NCI-H774 (cell line): ENCODE measurements at regions not wholly inside any gene's neighbourhood (a gene's known extent, or its start where the extent isn't known, plus 50 kb on each side); places are given as distances from the start of the nearest gene placed in this dataset.
A peak's percentile ranks its signal among the peaks of the same experiment; 100 is the strongest.
"Not testable (repeated sequence)": the region's sequence is repeated elsewhere in the genome, so short reads cannot be mapped to it uniquely, and the experiment has no call there.

Experiments used
- DNase-seq: peaks from one replicate; lab custom pipeline; 2025; lab: John Stamatoyannopoulos, UW

DNA sequence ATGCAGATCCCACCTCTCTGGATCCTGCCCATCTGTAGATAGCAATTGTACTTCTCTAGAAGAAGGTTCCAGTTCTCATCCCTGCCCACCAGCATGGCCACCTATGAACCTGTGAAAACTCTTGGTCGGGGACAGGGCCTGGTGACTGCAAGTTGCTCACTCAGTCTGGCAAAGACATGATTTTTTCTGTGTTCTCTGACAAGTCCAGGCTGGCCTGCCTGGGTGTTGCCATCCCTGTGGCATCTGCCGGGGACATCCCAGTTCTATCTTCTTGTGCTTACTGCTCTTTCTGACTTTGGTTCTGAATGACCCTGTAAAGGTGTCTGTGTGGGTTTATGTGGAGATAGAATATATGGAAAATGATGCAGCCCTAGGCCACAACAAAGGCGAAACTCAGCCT, 545.8 kb downstream of the INSC start:
- DNase-seq = no peak

DNA sequence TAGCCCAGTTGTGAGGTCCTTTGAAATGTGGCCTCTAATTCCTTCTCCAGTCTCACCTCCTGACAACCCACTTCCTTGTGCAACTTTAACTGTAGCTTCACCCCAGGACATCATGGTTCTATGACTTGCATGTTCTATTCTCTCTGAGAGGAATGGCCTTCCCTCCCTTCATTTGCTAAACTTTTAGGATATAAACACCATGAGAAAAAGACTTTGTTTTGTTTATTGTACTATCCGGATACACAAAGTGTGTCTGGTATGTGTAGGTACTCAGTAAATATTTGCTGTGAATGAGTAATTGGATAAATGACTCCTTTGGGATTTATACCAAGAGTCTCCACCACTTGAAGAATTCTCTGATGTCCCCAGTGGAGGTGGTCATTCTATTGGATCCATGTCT, 547.6 kb downstream of the INSC start:
- DNase-seq = no peak

DNA sequence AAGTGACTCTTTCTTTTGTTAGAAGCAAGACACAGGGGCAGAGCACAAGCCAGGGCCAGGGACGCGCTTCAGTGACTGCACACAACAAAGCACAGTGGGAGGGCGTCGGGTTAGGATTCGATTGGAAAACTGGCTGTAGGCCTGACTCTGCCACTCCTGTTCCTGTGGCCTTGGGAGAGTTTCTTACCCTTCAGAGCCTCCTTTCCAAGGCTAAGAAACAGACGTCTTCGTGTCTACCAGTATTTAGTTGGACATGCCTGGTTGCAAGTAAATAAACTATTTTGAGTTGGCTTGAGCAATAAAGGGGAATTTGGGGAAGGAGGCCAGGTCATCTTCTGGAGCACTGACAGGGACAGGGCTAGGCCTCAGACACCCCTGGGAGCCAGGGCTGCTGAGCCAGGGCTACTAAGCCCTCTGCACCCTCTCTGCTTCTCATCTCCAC, 549.1 kb downstream of the INSC start:
- peak; percentile 48 for DNase-seq

DNA sequence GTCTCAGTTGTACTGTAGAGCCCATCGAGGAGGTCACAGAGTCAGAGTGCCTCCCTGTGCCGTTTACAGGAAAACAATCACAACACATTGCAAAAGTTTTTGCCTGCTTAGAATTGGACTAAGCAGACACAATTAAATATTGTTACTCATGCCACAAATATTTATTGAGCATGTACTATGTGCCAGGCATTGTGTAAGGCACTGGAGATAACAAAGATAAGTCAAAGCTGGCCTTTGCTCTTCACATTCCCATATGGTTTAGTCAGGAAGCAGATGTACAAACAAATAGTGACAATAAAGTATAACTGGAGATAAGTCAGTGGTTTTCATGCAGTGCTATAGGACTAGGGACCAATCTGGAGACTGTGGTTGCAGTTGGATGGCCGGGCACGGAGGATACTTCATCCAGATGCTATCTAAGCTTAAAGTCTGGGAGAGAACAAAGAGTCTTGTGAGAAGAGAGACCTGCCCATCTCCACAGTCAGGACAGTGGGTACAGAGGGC, 550.7 kb downstream of the INSC start:
- no peak for DNase-seq

DNA sequence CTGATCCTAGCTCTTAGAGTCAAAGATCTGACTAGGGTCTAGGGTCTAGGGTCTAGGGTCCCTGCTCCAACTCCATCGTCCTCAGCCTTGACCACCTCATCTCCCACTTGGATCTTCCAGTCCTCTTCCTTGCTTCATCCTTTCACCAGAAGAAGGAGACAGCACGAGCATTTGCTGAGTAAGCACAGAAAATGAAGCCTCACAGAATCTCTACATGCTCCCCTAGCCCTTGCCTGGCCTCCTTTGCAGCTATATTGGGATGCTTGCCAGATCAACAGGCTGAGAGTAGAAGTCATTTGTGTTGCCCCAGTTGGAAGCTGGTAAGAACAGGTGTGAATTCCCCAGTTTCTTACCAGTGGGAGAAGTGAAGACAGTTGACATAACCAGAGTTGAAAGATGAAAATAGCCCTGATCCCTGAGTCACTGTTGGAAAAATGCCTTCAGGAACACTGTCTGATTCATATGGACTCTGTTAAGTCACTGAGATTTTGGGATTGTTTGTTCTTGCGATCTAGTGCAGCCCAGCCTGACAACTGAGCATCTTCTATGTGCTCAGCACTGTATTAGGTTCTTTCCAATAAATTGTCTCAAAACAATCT, 552.5 kb downstream of the INSC start:
- no peak for DNase-seq

DNA sequence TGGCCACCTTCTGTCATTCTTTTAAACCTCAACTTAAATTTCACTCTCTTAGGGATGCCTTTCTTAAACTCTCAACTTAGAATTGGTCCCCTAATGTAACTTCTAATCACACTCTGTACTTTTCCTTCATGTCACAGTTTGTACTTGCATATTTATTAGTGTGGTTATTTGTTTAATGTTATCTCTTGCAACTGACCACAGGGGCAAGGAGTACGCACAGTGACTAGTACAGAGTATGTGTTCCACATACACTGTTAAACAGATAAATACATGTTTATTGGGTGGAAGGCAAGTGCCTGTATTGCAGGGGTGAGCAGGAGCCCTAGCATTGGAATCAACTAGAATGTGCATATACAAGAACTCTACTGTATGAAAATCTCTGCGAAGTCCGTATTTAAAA, 554.0 kb downstream of the INSC start:
- no peak for DNase-seq

DNA sequence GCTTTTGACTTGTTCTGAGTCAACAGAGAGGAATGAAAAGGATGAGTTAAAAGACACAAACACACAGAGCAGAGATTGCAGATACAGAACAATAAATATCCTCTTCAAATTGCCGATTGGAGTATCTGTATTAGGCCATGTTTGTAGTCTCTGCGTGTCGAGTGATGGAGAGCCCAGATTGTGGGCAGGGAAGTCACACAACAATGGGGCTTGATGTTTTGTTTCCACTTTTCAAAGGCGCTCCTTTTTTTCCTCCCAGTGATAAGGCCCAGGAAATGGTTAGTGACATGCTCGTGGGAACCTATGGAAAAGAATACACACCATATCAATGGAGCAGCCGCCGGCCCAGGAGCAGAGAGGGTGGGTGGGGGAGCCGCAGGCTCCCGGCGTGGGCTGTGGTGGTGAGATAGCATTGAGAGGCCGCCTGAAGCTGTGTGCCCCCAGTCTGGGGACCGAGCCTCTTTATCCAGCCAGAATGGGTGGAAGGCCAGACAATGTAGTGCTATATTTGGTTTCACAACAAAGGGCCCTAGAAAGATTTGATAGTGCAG, 555.9 kb downstream of the INSC start:
- no peak for DNase-seq

DNA sequence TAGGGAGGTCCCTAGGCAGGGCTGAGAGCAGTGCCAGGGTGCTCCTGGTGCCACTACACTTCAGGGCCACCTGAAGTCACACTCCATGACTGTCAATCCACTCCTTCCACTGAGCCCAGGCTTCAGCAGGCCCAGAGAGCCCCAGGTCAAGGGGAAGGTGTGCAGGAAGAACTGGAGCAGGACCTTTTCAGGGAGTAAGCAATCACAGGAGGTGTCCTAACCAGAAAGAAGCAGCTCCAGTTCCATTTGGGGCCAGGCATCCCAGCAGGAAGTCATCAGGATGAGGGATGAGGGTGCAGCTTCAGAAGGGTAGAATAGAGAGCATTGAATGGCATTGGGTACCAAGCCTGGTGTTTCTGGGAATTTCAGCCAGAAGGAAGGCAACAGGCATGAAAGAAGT, 556.5 kb downstream of the INSC start:
- no peak for DNase-seq

DNA sequence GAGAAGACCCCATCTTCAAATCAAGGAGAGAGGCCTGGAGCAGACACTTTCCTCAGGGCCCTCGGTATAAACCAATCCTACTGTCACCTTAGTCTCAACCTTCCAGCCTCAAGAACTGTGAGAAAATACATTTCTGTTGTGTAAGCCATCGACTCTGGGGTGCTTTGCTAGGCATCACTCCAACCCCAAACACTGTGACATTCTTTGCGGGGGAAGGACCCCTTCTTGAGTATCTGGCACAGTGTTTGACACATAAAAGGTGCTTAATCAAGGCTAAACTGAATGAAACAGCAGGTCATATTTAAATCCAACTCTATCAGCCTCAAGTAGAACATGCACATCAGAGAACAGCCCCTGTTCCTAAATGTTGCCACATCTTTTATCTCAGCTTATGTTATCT, 558.1 kb downstream of the INSC start:
- no peak for DNase-seq

DNA sequence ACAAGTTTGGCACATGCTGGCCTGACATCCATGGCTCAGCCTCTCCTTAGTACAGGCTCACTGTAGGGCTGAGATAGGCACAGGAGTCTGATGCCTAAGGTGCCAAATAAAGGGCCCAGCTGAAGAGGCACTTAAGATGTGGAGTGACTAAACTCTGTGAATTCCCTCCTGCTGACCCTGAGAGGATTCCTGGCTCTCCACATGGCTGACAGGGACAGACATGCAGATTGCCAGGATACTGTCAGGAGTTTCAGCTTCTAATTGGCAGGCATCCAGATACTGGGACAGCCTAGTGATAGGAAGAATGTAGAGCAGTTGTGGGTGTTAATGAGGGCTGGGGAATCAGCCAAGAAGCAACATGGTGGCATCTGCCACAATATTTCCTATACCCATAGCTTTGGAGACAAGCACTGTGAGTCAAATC, 558.7 kb downstream of the INSC start:
- no peak for DNase-seq

DNA sequence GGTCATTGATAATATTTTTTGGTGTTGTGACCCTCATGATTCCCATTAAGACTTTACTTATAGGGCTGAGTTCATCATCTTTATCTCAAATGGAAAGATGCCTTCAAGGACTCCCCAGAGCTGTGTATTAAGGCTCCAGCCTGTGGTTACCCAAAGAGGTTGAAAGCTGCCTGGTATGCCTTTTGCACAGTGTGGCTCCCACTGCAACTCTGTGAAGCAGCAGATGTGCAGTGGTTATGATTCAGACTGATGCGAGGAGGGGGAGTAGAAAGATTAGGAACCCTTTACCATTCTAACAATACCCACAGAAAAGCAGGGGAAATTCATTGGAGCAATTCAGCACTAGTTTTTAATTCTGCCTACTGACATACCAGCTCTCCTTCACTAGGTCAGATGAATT, 560.0 kb downstream of the INSC start:
- DNase-seq = no peak

DNA sequence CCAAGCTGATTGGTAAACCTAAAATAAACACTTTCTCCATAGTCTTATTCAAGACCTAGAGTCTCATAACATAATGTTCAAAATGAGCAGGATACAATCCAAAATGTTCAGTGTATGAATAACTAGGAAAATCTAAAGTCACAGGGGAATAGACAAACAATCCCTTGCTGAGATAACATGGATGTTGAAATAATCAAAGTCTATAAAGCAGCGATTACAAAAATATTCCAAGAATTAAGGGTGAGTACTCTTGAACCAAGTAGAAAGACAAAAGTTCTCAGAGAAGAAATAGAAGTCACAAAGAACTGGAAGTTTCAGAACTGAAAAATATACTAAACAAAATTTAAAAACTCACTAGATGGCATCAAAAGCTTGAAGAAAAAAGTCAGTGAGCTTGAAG, 561.0 kb downstream of the INSC start:
- DNase-seq = no peak

DNA sequence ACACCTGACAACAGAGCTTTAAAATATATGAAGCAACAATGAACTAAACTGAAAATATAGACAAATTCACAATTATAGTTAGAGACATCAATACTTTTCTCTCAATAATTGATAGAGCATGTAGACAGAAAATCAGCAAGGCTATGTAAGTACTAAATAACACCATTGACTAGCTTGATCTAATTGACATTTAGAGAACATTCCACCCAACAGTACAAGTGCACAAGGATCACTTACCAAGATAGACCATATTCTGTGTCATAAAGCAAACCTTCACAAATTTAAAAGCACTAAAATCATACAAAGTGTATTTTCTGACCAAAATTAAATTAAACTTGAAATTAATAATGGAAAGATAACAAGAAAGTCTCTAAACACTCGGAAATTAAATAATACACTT, 562.5 kb downstream of the INSC start:
- no peak for DNase-seq

DNA sequence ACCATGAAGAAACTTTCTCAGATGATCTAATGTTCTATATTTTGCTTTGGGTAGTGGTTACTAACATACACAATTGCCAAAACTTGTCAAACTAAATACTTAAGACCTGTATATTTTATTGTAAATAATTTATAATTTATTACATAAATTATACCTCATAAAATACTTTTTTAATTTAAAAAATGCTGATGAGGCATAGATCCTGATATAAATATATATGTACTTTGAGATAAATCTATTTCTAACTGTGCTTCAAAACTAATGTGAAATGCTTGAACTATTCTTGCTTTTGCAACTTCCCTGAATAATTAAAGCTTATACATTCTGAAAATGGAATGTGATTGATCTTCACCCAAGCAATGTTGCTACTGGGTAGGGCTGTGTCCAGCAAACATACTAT, 568.8 kb downstream of the INSC start:
- DNase-seq = no peak

DNA sequence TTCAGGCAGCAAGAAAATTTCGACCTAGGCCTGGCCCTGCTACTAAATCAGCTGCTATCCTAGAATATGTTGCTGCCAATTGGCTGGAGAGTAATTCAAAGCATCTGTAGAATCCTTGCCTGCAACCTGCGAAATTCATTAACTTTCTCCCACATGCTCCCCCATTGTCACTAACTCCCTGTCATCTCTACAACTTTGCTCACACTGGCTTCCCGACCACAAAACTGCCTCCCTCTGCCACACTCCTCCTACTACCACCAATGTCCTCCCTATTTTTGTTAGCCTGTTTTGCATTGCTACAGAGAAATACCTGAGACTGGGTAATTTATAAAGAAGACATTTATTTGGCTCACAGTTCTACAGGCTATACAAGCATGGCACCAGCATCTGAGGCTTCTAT, 570.6 kb downstream of the INSC start:
- no peak for DNase-seq

DNA sequence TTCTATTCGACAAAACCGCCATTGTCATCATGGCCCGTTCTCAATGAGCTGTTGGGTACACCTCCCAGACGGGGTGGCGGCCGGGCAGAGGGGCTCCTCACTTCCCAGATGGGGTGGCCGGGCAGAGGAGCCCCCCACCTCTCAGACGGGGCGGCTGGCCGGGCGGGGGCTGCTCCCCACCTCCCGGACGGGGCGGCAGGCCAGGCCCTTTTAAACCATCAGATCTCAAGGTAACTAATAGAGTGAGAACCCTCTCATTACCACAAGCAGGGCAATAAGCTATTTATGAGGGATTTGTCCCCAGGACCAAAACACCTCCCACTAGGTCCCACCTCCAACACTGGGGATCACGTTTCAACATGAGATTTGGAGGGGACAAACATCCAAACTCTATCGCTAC, 571.5 kb downstream of the INSC start:
- not testable (repeated sequence) for DNase-seq

DNA sequence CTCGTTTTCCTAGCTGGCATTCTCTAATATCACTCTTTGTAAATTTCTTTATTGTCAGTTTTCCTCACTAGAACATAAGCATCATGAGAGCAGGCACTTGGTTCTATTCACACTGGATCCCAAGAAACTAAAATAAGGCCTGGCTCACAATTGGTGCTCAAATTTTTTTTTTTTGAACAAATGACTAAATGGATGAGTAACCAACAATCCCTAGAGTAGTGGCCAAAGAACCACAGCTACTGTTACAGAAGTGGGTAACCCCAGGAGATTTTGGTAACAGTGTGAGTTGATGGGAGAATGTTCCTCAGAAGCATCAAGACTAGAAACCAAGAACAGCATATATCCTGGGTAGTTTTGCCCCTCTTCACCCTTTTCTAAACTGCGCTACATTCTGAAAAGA, 572.6 kb downstream of the INSC start:
- DNase-seq = no peak

DNA sequence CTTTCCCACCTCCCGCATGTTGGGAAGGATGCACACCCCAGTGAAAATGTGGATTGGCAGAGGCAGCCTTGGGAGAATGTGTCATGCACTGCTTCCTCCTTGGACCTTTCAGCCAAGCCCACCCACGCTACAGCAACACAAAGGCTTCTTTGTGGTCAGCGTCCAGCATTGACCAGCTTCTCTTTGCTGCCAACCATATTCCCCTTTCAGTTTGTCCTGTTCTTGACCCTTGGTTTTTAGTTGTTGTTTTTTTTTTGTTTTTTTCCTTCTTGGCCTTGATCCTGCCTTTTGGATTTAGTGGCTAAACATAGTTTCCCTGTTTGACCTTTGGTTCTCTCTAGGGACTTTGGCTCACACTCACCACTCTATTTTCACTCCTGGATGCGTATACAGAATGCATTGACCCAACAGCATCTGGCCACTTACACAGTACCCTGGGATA, 573.6 kb downstream of the INSC start:
- DNase-seq = no peak

DNA sequence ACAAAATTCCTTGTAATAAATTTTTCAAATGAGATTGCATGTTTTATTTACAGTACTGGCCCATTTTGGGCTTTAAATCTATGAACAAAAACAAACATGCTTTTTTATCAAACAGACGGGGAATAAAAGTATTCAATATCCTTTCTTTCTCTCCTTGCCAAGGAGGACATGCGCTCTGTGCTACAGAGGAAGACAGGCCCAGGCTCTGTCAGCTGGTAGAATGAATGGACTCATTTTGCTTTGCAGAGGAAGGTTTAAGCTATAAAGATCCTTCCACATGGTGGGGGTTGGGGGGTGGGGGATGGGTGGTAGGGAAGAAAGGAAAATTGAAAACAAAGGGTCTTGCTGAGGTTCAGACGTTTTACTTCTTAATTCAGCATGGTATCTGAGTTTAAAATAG, 575.6 kb downstream of the INSC start:
- DNase-seq = no peak

DNA sequence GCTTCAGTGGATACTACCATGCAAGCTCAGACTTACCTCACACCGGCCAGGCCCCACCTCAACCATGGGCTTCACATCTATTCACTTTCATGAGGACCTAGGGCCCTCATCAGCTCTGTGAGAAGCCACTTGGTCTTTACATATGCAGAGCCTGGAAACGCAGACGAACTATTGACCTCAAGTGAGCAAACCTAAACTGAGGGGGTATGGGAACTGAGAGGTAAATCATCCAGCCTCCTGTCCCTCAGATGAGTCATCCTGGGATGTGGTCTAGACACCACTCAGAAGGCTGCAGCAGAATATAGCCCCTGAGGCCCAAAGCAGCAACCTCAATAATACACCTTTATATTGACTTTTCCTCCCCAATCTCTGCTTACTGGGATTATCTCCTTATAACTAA, 578.0 kb downstream of the INSC start:
- DNase-seq = no peak

DNA sequence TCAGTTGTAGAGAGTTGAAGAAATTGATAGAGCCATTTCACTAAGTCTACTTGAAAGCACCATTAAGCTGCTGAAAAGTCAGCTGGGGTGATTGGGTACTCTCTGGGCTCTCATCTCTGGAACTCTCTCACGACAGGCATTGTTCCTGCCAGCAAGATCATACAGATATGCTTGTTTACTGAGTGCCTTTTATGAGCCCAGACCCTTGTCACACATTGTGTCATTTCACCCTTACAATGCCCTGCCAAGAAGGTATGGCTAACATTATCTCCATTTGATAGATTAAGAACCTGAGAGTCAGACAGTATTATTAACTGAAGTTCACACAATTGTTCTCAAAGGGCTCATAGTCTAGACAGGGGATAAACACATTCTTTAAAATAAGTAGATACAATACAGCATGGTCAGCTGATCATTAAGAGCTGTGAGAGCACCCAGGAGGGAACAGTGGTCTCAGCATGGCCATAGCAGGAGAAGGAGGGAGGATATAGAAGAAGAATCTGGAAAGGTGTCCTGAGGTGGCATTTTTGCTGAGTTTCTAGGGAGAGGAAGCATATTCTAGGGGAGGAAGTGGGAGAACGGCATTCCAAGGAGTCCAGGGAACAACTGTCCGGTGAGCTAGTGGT, 580.5 kb downstream of the INSC start:
- peak; percentile 12 for DNase-seq

DNA sequence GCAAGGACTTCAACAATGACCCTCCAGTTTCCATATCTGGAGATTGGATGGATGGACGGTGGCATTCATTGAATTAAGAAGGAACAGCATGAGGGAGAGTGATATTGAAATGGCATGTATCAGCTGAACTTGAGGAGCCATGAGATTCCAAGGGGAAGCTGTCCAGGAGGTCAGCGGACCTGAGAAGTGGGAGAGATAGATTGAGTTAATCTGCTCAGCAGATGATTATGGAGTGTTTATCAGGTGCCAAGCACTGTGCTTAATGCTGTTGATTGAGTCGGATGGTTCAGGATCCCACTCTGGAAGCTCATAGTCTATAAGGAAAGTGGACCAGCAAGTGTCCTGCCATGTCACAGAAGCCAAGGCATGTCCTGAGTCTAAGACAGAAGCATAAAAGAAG, 581.3 kb downstream of the INSC start:
- DNase-seq = no peak

DNA sequence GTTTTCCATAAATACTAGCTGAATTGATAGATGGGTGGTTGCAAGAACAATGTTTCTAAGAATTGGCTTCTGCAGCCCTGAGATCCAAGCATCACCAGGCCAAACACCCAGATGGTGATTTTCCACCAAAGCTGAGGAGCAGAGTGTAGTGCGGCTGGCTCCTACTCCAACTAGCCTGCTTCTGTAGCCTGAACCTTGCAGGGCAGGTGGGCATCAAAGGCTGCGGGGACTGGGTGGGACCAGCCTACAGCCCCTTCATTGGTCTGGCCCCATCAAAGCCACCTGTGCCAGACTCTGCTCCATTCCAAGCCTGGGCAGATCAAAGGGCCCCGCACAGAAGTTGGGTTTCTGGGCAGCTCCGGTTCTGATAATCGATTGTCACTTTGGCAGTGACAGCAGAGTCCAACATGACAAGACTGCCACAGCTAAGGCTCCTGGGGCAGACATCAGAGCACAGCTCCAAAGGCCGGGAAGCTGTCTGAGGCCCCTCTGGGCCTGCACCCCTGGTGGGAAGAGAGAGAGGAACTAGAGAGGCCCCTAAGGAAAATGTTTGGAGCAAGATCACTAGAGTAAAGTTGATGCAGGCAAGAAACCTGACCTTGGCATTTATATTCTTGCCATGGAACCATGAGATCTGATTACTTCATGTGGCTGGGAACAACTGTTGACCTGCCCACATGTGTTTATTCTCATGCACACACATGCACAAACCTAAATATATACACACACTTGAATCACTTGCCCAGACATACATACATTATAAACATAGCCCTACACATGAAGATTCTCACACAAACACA, 582.9 kb downstream of the INSC start:
- no peak for DNase-seq
